ENCODE measurements at regions not wholly inside any gene's neighbourhood (a gene's known extent, or its start where the extent isn't known, plus 50 kb on each side); places are given as distances from the start of the nearest gene placed in this dataset.

DNA sequence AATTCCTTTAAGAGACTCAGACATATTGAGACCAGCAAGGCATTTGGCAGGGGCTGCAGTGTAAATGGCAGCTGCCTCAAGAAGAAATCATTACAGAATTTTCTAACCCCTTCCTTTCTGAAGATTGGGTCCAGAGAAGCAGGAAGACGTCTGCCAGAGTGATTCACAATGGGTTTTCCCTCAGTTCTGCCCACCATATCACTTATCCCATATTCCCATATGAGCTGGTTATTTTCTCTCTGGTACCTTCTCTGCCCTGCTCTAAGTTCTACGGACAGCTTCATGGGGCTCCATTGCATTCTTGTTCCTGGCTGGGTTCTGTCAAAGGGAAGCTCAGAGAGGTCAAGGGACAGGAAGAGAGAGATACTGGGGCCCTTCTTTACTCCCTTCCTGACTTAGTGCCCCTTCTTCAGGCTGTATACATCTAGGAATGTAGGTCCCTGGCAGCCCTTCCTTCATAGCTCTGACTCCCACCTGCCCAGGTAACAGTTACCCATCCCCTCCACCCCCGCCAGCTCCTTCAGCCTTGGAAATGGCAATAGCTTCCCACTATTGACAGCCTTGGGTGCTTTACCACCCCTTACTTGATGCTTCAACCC, 420.6 kb upstream of the DAB1 start:
- no peak for DNase-seq
- intact Hi-C loops (cut with DNase I) = no loop called here

DNA sequence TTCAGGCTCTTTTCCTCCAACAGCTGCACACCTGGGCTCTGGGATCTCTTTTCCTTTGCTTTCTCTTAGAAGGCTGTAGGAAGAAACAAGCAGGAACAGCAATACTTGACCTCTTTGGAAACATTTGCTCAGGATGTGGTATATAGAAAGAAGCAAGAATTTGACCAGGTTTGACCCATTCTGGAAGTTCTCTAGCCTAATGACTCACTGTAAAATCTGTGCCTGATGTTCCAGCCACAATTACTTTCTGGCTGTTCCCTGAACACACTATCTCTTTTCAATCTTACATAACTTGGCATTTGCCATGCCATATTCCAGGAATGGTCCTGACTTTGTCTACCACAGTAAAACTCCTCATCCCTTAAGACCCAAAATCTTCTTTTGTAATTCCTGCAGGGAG, 419.9 kb upstream of the DAB1 start:
- intact Hi-C loops (cut with DNase I) = no loop called here
- DNase-seq = no peak

DNA sequence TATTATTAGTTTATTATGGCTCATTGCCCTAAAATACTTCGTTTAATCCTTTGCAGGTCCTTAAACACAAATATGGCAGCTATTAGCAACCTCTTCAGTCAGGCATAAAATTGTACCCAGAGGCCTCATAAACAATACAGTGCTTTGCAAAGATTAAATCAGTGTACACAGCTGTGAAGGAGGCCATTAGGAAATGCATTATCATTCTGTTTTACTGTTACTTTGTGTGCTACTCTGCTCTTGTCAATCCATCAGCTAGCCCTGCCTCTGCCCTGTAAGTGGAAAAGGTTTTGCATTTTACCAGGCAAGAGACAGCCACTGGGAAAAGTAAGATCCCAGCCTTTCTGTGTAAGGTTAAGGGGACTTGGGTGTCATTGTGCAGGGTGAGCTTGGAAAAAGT, 415.7 kb upstream of the DAB1 start:
- DNase-seq = no peak

DNA sequence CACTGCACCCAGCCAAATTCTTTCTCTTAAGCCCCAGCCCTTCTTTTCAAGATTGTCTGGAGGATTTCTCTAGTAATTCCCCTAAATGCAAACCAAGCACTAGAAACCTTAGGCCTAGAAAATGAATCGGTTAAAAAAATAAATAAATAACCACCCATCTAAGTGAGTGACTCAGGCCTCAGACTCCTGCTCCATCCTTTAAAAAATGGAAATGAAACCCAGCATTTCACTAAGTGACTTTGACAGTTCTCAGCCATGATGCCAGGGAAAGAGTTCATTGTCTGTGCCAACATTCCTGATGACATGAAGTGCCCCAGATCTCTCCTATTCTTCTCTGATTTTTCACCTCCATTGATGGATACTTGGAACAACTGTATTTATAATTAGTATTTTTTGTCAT, 415.2 kb upstream of the DAB1 start:
- no peak for DNase-seq
- intact Hi-C loops (cut with DNase I) = no loop called here

More for the DNA sequence above, 415.7 kb upstream of the DAB1 start:
- intact Hi-C loops (cut with DNase I) = no loop called here

DNA sequence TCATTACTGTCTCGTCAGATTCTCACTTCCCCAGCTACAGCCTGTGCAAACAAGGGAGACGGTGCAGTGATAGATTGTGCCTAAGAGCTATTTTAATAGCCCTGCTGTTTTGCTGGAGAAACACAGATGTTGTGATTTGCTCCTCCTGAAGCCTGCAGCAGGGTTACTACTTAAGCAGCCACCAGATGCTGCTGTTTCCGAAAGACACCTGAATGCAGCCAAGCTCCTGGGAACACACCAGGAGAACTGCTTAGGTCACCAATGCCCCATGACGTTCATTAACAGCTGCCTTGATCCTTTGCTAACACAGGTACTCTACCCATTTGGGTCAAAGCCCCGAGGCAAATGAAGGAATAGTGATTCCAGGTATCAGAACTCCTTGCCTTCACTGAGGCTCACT, 411.8 kb upstream of the DAB1 start:
- intact Hi-C loops (cut with DNase I) = no loop called here
- DNase-seq = no peak

DNA sequence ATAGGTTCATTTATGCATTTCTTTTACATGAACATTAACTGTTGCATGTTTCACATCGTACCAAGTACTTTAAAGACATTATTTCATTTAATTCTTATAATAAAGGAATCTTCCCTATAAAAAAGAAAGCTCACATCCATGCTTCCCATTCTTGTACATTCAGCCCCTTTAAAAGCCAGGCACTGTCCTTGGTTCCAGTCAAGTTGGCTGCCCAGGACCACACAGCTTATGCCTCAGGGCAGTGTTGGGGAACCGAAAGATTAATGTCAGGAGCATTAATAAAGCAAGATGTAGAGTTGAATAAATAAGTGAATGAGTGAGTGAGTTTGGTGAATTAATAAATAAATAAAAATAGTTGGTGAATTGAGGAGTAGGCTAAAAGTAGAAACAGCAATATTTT, 409.4 kb upstream of the DAB1 start:
- intact Hi-C loops (cut with DNase I) = no loop called here
- no peak for DNase-seq

DNA sequence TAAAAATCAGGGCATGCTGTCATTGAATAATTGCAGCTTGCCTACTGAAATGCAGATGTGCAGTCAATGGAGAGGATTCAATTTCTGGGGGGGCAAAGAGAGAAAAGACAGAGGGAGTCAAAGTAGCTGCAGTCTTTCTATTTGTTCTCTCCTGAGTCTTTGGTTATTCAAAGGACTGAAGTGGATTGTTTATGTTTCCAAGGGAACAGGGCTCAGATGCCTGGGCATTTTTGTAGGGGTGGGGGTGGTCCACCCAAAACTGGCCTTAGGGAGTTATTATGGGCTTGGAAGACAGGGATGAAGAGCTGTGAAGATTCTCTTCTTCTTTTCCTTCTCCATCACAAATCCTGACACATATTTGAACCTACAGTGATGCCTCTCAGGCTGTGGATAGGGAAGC, 408.8 kb upstream of the DAB1 start:
- intact Hi-C loops (cut with DNase I) = no loop called here
- no peak for DNase-seq

DNA sequence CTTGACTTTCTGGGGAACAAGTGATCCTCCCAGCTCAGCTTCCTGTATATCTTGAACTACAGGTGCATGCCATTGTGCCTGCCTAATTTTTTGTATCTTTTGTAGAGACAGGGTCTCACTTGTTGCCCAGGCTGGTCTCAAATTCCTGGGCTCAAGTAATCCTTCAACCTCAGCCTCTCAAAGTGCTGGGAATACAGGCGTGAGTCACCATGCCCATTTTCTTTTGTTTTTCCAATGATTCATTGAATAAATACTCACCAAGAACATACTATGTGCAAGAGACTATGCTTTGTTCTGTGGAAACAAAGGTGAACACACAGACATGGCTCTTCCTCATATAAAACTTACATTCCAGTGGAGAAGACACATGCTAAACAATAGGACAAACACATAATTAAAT, 407.8 kb upstream of the DAB1 start:
- no peak for DNase-seq
- intact Hi-C loops (cut with DNase I) = no loop called here

DNA sequence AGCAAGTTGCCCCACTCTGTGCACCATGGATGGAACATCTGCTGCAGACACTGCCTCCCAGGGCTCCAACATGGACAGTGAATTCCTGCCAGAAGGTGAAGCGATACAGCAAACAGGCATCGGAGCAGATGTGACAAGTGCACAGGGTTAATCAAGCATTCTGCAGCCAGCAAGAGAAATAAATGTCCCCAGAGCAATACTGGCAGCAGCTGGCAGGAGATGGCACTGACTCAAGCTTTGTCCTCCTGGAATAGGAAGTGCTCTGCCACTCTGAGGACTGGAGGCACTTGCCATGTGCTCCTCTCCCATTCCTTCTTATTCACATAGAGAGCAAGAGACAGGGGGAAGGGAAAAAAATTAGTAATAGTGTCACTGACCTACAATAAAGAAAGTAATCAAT, 402.7 kb upstream of the DAB1 start:
- peak in 1 of 10 donors; percentile 3 for DNase-seq
- intact Hi-C loops (cut with DNase I) = no loop called here

DNA sequence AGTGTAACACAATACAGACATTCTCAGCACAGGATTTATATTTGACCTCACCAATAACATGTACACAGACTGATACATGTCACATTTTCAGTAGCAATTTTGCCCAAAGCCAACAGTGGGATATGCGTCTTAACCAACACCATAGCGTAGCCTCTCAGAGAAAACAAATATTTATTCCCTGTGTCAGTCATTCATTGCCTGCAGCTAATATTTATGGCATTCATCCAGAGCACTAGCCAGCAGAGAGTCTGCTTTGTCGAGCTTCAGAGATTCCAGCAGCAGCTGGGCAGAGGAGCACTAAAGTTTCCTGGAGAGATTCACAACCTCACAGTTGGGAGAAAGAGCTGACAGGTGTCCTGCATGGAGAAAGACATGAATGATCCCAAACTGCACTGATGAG, 400.7 kb upstream of the DAB1 start:
- DNase-seq = no peak
- intact Hi-C loops (cut with DNase I) = no loop called here

DNA sequence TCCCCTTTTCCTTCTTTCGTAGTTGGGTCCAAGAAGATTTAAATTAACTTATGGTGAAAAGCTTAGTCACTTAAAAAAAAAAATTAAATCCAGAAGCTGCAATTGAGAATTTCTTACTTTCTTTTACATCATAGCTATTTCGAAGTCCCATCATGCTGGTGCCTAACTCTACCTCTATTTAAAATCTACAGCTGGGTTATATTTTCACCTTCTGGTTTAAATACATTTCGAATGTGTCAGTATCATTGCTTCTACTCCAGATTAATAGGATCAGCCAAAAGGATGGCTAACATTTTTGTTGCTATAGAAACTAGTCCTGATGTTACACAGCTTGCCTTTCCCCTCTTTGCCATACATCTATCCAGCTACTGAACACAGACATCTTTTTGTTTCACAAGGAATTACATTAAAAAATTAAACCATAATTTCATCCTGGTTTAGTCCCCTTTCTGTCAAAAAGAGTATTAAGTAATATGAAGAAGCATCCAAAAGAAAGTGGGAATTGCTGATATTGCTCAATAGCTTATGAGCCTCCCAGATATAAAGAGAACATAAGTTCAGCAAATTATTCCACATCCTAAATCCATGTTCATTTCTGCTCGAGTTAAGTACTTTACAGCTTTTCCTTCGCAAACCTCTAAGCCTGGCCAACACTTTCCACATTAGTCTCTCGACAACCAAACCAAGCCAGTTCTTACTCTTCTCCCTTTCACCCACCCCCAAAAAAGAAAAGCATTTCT, 396.7 kb upstream of the DAB1 start:
- no peak for DNase-seq
- intact Hi-C loops (cut with DNase I) = no loop called here

DNA sequence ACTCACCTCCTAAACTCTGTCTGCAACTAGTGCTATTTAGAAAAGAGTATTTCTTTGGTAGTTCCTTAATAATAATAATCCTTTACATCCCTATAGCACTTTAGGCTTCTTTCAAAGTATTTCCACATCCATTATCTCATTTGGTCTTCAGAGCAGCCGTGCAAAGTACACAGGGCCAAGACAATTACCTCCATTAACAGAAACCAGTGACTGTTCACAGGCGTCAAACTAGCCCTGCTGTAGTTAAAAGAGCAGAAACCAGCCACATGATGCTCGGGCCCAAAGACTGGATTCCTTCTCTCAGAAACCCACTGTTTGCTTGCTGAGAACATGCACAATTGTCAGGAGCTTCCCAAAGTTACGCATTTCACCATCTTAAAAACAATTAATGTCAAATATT, 396.0 kb upstream of the DAB1 start:
- no peak for DNase-seq
- intact Hi-C loops (cut with DNase I) = no loop called here

DNA sequence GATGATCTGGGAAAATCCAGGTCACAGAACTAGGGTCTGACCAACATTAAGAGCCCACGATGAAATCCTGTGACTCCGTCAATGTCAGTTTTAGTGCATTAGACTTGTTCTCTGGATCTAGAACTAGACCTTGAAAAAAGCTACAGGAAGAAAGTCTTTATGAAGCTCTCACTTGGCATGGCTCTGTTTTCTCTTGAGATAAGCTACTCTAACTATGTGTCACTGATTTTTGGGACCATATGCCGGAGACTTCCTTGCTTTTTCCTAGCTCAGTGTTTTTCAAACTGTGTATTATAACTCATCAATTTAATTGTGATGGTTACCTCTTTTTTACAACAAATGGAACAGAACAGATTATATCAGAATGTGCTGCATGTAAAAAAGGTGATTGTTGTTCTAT, 379.7 kb upstream of the DAB1 start:
- no peak for DNase-seq
- intact Hi-C loops (cut with DNase I) = no loop called here

DNA sequence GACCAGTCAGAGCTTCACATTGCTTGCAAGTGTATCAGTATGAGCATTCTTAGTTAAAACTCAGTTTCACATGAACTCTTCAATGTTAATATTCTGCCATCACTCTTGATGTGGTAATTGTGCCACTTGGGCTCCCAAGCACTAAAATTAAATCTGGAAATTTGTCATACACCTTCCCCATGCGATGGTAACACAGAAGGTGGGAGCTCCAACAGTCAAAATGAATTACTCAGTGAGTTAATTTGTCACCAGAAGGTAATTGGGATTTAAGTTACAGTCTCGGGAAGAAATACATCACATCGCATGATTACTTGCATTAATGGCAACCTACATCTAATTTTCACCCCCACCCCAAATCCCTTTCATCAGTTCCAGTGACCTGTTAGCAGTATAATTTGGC, 376.5 kb upstream of the DAB1 start:
- intact Hi-C loops (cut with DNase I) = no loop called here
- no peak for DNase-seq

DNA sequence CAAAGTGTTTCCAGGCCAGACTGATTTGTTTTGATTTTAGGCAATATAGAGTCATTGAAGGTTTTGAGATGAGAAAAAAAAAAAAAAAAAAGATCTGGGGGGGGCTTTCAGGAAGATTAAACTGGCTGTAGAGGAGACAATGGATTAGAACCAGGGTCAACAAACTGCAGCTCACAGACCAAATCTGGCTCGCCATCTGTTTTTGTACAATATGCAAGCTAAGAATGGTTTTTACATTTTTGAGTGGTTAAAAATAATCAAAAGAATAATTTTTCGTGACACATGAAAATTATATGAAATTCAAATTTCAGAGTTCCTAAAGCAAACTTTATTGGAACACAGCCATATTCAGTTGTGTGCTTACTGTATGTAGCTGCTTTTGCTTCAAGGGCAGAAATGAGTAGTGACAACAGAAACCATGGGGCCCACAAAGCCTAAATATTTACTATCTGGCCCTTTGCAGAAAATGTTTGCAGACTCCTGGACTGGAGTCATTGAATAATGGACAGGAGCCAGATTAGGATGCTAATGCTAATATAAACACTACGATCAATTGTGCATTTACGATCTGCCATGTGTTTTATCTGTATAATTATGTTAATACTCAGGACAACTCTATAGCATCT, 375.7 kb upstream of the DAB1 start:
- no peak for DNase-seq
- intact Hi-C loops (cut with DNase I) = no loop called here

DNA sequence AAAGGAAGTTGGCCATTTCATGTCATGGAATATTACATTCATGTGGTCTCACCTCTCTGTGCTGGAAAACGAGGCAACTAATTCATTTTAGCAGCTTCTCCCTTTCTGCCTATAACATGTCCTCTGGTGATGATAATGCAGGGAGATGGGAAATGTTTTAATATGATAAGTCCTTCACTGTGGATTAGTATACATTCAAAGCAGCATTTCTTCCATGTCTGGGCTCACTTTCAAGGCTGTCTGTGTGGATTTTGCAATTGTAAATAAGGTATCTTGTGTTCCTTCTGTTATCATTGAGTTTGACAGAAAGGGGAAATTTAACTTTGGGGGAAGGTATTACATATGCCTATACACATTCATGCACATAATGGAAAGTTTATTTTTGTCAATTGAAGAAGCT, 374.7 kb upstream of the DAB1 start:
- no peak for DNase-seq
- intact Hi-C loops (cut with DNase I) = no loop called here

DNA sequence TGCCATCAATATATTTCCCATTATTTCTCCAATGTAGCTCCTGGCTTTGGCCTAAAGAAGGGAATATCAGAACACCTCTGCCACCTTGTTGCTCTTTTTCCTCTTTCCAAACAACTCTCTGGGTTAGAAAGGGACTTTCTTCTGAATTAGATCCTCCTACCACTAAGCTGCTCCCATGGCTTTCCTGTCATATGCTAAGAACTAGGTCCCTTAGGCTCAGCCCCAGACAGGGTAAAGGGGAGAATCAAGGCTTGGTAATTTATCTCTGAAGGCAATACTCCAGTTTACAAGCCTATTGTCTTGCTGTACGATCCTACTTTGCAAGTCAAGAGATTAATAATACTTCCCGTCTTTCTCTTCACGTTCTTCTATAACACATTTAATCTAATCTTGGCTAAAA, 373.2 kb upstream of the DAB1 start:
- intact Hi-C loops (cut with DNase I) = no loop called here
- no peak for DNase-seq

DNA sequence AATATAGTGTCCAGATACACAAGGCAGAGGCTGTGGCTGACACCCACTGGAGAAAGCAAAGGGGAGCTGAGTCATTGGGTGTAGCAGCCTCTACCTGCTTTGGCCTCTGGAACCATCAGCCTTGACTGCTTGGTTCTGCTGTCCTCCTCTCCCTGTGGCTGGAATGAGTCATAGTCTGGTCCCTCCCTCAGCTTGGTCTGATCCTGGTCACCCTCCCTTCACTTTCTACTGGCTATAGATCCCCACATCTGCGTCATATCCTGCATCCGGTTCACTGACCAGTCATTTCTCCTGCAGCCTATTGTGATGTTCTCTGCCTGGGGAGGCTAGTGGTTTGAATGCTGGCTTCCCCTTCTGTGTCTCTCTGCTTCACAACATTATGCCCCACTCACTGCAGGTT, 372.8 kb upstream of the DAB1 start:
- DNase-seq = no peak
- intact Hi-C loops (cut with DNase I) = no loop called here

DNA sequence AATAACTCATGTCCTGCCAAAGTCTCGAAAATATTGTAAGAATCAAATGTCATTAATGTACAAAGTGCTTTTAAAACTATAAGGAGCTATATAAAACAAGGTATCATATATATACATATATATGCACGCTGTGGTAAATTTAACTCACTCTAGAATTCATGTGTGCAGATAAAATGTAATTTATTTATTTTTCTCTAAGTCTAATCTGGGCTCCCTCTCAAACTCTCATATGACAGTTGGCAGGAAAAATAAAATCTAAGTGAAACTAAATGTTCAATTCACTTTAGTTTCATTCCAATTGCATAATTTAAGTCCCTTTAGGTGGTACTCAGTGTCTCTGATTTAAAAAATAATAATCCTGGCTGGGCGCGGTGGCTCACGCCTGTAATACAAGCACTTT, 372.0 kb upstream of the DAB1 start:
- DNase-seq = no peak
- intact Hi-C loops (cut with DNase I) = no loop called here

DNA sequence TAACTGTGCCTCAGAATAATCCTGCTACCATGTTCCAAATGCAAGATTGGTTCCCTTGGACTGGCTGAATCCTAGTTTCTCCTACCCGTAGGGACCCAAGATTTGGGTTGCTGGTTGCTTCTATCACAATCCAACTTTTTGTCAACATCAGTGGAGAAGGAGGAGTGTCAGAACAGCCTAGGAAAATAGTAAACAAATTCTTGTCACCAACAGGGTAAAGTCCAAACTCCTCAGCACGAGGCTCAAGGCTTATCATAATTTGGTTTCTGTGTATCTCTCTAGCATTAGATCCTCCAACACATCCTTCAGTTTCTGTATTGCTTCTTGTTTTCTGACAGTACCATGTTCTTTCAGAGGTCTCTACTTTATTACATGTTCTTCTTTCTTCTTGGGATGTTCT, 370.2 kb upstream of the DAB1 start:
- intact Hi-C loops (cut with DNase I) = no loop called here
- DNase-seq = no peak

DNA sequence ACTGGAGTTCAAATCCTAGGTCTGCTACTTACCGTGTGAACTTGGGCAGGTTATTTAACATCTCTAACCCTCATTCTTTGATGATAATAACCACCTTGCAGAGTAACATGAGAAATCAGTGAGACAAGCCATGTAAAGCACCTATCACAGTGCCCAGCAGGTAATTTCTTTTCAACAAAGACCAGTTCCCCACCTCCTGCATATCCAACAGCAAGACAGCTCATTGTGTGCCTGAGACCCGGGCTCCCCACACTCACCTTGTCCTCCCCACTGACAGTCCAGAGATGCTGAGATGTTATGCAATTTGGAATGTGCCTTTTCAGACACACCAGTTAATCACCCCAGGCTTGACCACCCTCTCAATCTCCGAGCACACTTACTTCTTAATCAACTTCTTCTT, 367.6 kb upstream of the DAB1 start:
- no peak for DNase-seq
- intact Hi-C loops (cut with DNase I) = no loop called here

DNA sequence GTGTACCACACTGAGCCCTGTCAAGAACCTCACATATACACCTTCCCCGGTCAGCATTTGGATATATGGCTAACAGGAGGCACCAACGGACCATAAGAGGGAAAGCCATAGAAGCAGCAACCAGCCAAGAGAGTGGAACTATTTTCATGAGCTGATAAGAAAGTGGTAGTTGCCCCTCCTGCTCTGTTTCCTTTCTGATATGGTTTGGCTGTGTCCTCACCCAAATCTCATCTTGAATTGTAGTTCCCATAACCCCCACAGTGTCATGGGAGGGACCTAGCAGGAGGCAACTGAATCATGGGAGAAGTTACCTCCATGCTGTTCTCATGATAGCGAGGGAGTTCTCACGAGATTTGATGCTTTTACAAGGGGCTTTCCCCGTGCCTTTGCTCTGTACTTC, 366.1 kb upstream of the DAB1 start:
- intact Hi-C loops (cut with DNase I) = no loop called here
- DNase-seq = no peak

Data from posterior cingulate gyrus (tissue), 11 donors.